ENCODE measurements at regions not wholly inside any gene's neighbourhood (a gene's known extent, or its start where the extent isn't known, plus 50 kb on each side); places are given as distances from the start of the nearest gene placed in this dataset.

DNA sequence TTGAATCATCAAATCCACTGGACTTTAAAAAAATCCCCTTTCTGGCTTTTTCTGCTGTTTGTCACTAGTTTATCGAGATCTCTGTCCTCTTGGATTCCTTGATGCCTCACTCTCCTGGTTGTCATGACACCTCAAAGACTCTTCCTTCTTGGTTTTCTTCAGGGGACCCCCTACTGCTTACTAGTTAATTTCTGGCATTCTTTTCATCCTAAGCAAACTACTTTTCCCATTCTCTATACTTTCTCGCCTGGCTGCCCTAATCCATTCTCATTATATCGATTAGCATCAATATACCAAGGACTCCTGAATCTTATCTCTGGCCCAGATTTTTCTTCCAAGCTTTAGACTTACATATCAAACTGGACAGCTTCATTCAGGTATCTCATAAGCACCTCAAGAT is 98.6 kb downstream of the NEDD1 start:
- no peak for TF ChIP-seq POLR2AphosphoS5 (IDR thresholded peaks at IDR 0.05; ENCODE audit: low read depth)
- TF ChIP-seq, protein P1, sequence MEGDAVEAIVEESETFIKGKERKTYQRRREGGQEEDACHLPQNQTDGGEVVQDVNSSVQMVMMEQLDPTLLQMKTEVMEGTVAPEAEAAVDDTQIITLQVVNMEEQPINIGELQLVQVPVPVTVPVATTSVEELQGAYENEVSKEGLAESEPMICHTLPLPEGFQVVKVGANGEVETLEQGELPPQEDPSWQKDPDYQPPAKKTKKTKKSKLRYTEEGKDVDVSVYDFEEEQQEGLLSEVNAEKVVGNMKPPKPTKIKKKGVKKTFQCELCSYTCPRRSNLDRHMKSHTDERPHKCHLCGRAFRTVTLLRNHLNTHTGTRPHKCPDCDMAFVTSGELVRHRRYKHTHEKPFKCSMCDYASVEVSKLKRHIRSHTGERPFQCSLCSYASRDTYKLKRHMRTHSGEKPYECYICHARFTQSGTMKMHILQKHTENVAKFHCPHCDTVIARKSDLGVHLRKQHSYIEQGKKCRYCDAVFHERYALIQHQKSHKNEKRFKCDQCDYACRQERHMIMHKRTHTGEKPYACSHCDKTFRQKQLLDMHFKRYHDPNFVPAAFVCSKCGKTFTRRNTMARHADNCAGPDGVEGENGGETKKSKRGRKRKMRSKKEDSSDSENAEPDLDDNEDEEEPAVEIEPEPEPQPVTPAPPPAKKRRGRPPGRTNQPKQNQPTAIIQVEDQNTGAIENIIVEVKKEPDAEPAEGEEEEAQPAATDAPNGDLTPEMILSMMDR (IDR thresholded peaks at IDR 0.05; ENCODE audit: insufficient read depth, low read length): no peak
